ENCODE measurements at regions not wholly inside any gene's neighbourhood (a gene's known extent, or its start where the extent isn't known, plus 50 kb on each side); places are given as distances from the start of the nearest gene placed in this dataset. TPM values are rescaled to one million over a fixed set of nuclear protein-coding genes. Genes with fewer than 3 reads are reported as not detected.

- no peak overlapping the region for H3K27ac ChIP-seq (ENCODE audit: low read depth, low read length)
- no peaks in the 10 kb centered on the region for H3K9me3 ChIP-seq (ENCODE audit: control insufficient read depth, insufficient read depth, low read length)
- ChIA-PET CTCF (no interaction called here), POLR2A (no interaction called here)
- no peaks in the 10 kb centered on the region for H3K27me3 ChIP-seq (ENCODE audit: control insufficient read depth, insufficient read depth, low read length)
- no peak for TF ChIP-seq CTCF (IDR thresholded peaks at IDR 0.05; ENCODE audit: low read depth, low read length)
- DNase-seq (ENCODE audit: low read depth, low spot score) = no peak
- no peak overlapping the region for H3K4me3 ChIP-seq (ENCODE audit: low read depth, low read length)
Observed at GRCh38 chr3:76976996-76977395, 62.9 kb upstream of the ROBO2 start.

GRCh38 chr3:76985645-76986044, 54.3 kb upstream of the ROBO2 start:
- no peaks in the 10 kb centered on the region for H3K27me3 ChIP-seq (ENCODE audit: control insufficient read depth, insufficient read depth, low read length)
- ChIA-PET POLR2A (no interaction called here), CTCF (no interaction called here)
- no peaks in the 10 kb centered on the region for H3K9me3 ChIP-seq (ENCODE audit: control insufficient read depth, insufficient read depth, low read length)
- no peak overlapping the region for H3K4me3 ChIP-seq (ENCODE audit: low read depth, low read length)
- no peak overlapping the region for H3K27ac ChIP-seq (ENCODE audit: low read depth, low read length)
- no peak for TF ChIP-seq CTCF (IDR thresholded peaks at IDR 0.05; ENCODE audit: low read depth, low read length)
- no peak for DNase-seq (ENCODE audit: low read depth, low spot score)

GRCh38 chr3:76986876-76987474, 52.9 kb upstream of the ROBO2 start:
- H3K27me3 ChIP-seq (ENCODE audit: control insufficient read depth, insufficient read depth, low read length) = no peaks in the 10 kb centered on the region
- ChIA-PET CTCF (no interaction called here), POLR2A (no interaction called here)
- TF ChIP-seq CTCF (IDR thresholded peaks at IDR 0.05; ENCODE audit: low read depth, low read length) = no peak
- no peak overlapping the region for H3K4me3 ChIP-seq (ENCODE audit: low read depth, low read length)
- DNase-seq (ENCODE audit: low read depth, low spot score) = no peak
- no peaks in the 10 kb centered on the region for H3K9me3 ChIP-seq (ENCODE audit: control insufficient read depth, insufficient read depth, low read length)
- H3K27ac ChIP-seq (ENCODE audit: low read depth, low read length) = no peak overlapping the region

Small RNA genes in the stretch of these regions (small RNA-seq; reads per million reads assigned to genes)
- not detected for gene RF00019 (ENCODE audit: insufficient read length, low read depth)
